Keratinocyte (primary cell): ENCODE measurements at regions not wholly inside any gene's neighbourhood (a gene's known extent, or its start where the extent isn't known, plus 50 kb on each side); places are given as distances from the start of the nearest gene placed in this dataset.

Experiments used
- DNase-seq: peaks from one replicate; pipeline ENCODE4 v3.0.0-alpha.2; 2011; ENCODE audit warnings: low read depth, missing footprints, low spot score
- FAIRE-seq: peaks from 2 replicates; lab custom pipeline; 2011; peaks lifted over from hg19 to GRCh38; lab: Jason Lieb, UNC
- H2AFZ ChIP-seq: 2 replicates; pipeline ENCODE4 v1.6.0; 2012; ENCODE audit warnings: low read length, control low read depth, inconsistent platforms; ENCODE audit not compliant: control insufficient read depth
- H3K27ac ChIP-seq: 2 replicates; pipeline ENCODE4 v1.5.1; 2011; ENCODE audit warnings: low read length; ENCODE audit not compliant: control insufficient read depth, insufficient read depth
- H3K27me3 ChIP-seq: 3 replicates; pipeline ENCODE4 v1.6.0; 2011; ENCODE audit warnings: low read length; ENCODE audit not compliant: control insufficient read depth, insufficient read depth; ENCODE audit errors: extremely low read depth
- H3K36me3 ChIP-seq, 2 experiments: 2 replicates in 1 of 2; 3 replicates in 1 of 2; pipeline ENCODE4 v1.5.1; 2011; ENCODE audit warnings: low read length in 2 of 2, mild to moderate bottlenecking in 1 of 2; ENCODE audit not compliant: control insufficient read depth in 2 of 2, insufficient read depth in 2 of 2; ENCODE audit errors: extremely low read depth in 1 of 2
- H3K4me1 ChIP-seq: 3 replicates; pipeline ENCODE4 v1.5.1; 2011; ENCODE audit warnings: low read length; ENCODE audit not compliant: control insufficient read depth, insufficient read depth; ENCODE audit errors: extremely low read depth
- H3K4me2 ChIP-seq: 3 replicates; pipeline ENCODE4 v1.6.0; 2011; ENCODE audit warnings: low read depth, low read length; ENCODE audit not compliant: control insufficient read depth, insufficient read depth; ENCODE audit errors: extremely low read depth
- H3K4me3 ChIP-seq, 3 experiments: fragments of 200-600 bp in 1 of 3; sonication (generic) in 1 of 3; 2 replicates in 2 of 3; 3 replicates in 1 of 3; pipeline ENCODE4 v1.5.1; 2011 to 2016; ENCODE audit warnings: low read length in 3 of 3, mild to moderate bottlenecking in 3 of 3, control low read depth in 2 of 3, inconsistent platforms in 1 of 3, low read depth in 1 of 3, mixed read lengths in 1 of 3, mixed run types in 1 of 3, moderate library complexity in 1 of 3; ENCODE audit not compliant: control insufficient read depth in 2 of 3, insufficient read depth in 2 of 3; ENCODE audit errors: extremely low read depth in 1 of 3
- H3K79me2 ChIP-seq: 2 replicates; pipeline ENCODE4 v1.6.0; 2012; ENCODE audit warnings: low read length; ENCODE audit not compliant: control insufficient read depth, insufficient read depth
- H3K9ac ChIP-seq: 3 replicates; pipeline ENCODE4 v1.6.0; 2011; ENCODE audit warnings: low read length; ENCODE audit not compliant: control insufficient read depth, insufficient read depth; ENCODE audit errors: extremely low read depth
- H3K9me1 ChIP-seq: 3 replicates; pipeline ENCODE4 v1.6.0; 2011; ENCODE audit warnings: low read length; ENCODE audit not compliant: control insufficient read depth, insufficient read depth; ENCODE audit errors: extremely low read depth
- H3K9me3 ChIP-seq: 2 replicates; pipeline ENCODE4 v1.5.1; 2012; ENCODE audit warnings: low read depth, low read length; ENCODE audit not compliant: control insufficient read depth
- H4K20me1 ChIP-seq: 3 replicates; pipeline ENCODE4 v1.6.0; 2011; ENCODE audit warnings: low read length; ENCODE audit not compliant: control insufficient read depth, insufficient read depth; ENCODE audit errors: extremely low read depth
- CTCF ChIP-seq, 3 experiments: IDR thresholded peaks in 1 of 3; conservative IDR thresholded peaks in 1 of 3; optimal IDR thresholded peaks in 1 of 3; 2 replicates in 2 of 3; 3 replicates in 1 of 3; pipeline versions ENCODE3 to v1.5.1; 2011; ENCODE audit warnings: low read length in 3 of 3, mild to moderate bottlenecking in 3 of 3, moderate library complexity in 2 of 3, control low read depth in 1 of 3, inconsistent platforms in 1 of 3; ENCODE audit not compliant: insufficient read depth in 2 of 3; ENCODE audit errors: extremely low read depth in 1 of 3
- EZH2 ChIP-seq: IDR thresholded peaks from one replicate; pipeline ENCODE4 v1.6.1; 2012; ENCODE audit warnings: inconsistent platforms, mild to moderate bottlenecking, low read length, moderate library complexity
- dilution Hi-C: fragments of 300-500 bp; cut with MboI; formaldehyde crosslinking; loops from one replicate; pipeline ENCODE4 v1.7.0; 2020; ENCODE audit warnings: low sequenced_read_pairs; ENCODE audit not compliant: extremely low pct_ligation_motif_present

GRCh38 chr11:116281173-116282160, 491.3 kb downstream of the BUD13 start:
- DNase-seq: no peak
- H3K27me3 ChIP-seq: no peaks in the 10 kb centered on the region
- H3K9ac ChIP-seq: no peak overlapping the region
- H3K9me1 ChIP-seq: no peaks in the 10 kb centered on the region
- H3K4me1 ChIP-seq: no peaks in the 10 kb centered on the region
- no peak overlapping the region for H2AFZ ChIP-seq
- no peak overlapping the region for H3K4me3 ChIP-seq
- TF ChIP-seq EZH2 (no peak), CTCF (optimal IDR thresholded peaks at IDR 0.05 in 1 of 3, IDR thresholded peaks at IDR 0.05 in 1 of 3, conservative IDR thresholded peaks at IDR 0.05 in 1 of 3; ENCODE audit: extremely low read depth in 1 of 3, insufficient read depth in 2 of 3, low read length in 3 of 3) (peak in 1 of 3 experiments; percentile 22)
- dilution Hi-C loops: no loop called here
- no peaks in the 10 kb centered on the region for H4K20me1 ChIP-seq
- no peak overlapping the region for H3K4me2 ChIP-seq
- FAIRE-seq: no peak
- H3K36me3 ChIP-seq: no peaks in the 10 kb centered on the region
- no peaks in the 10 kb centered on the region for H3K79me2 ChIP-seq
- no peak overlapping the region for H3K27ac ChIP-seq
- no peaks in the 10 kb centered on the region for H3K9me3 ChIP-seq

- H3K36me3 ChIP-seq: no peaks in the 10 kb centered on the region
- H3K9me3 ChIP-seq: no peaks in the 10 kb centered on the region
- no peak overlapping the region for H3K9ac ChIP-seq
- no peak overlapping the region for H3K27ac ChIP-seq
- no peak overlapping the region for H2AFZ ChIP-seq
- no peaks in the 10 kb centered on the region for H3K9me1 ChIP-seq
- H4K20me1 ChIP-seq: no peaks in the 10 kb centered on the region
- dilution Hi-C loops: no loop called here
- no peak for TF ChIP-seq CTCF (optimal IDR thresholded peaks at IDR 0.05 in 1 of 3, IDR thresholded peaks at IDR 0.05 in 1 of 3, conservative IDR thresholded peaks at IDR 0.05 in 1 of 3; ENCODE audit: extremely low read depth in 1 of 3, insufficient read depth in 2 of 3, low read length in 3 of 3)
- TF ChIP-seq EZH2: no peak
- no peaks in the 10 kb centered on the region for H3K79me2 ChIP-seq
- DNase-seq (no peak), FAIRE-seq (no peak)
- no peak overlapping the region for H3K4me3 ChIP-seq
- no peaks in the 10 kb centered on the region for H3K4me1 ChIP-seq
- H3K27me3 ChIP-seq: no peaks in the 10 kb centered on the region
- H3K4me2 ChIP-seq: no peak overlapping the region
Measured at GRCh38 chr11:116279511-116279910, 493.3 kb downstream of the BUD13 start.
